GM18498 (cell line): ENCODE measurements at regions not wholly inside any gene's neighbourhood (a gene's known extent, or its start where the extent isn't known, plus 50 kb on each side); places are given as distances from the start of the nearest gene placed in this dataset.

Experiments
- ATAC-seq: cut with Tn5 transposase; IDR thresholded peaks from one replicate; pipeline ENCODE4 v1.9.1; 2021; ENCODE audit warnings: mild to moderate bottlenecking, moderate library complexity; ENCODE audit not compliant: unreplicated experiment

DNA sequence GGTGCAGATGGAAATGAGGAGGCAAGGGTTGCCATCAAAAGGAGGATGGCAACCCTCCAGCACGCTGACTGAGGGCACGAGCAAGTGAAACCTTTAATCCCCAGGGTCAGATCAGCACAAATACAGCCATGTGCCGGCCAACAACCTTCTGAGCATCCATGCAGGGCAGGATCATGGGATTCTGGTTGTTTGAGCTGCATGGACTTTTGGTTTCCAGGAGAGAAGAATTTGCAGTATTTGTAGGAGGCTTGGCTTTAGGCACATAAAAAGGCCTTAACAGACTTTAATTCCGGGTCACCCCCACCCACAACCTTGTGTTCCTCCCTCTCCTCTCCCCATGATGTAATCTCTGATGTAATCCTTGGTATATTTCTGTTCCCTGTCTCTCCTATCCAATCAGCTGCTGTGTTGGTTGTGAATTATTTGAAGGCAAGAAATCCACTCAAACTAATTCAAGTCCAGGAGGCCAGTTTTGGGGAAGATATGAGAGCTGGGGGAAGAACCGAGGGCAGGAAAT lies 254.3 kb downstream of the SHQ1 start:
- ATAC-seq = no peak

DNA sequence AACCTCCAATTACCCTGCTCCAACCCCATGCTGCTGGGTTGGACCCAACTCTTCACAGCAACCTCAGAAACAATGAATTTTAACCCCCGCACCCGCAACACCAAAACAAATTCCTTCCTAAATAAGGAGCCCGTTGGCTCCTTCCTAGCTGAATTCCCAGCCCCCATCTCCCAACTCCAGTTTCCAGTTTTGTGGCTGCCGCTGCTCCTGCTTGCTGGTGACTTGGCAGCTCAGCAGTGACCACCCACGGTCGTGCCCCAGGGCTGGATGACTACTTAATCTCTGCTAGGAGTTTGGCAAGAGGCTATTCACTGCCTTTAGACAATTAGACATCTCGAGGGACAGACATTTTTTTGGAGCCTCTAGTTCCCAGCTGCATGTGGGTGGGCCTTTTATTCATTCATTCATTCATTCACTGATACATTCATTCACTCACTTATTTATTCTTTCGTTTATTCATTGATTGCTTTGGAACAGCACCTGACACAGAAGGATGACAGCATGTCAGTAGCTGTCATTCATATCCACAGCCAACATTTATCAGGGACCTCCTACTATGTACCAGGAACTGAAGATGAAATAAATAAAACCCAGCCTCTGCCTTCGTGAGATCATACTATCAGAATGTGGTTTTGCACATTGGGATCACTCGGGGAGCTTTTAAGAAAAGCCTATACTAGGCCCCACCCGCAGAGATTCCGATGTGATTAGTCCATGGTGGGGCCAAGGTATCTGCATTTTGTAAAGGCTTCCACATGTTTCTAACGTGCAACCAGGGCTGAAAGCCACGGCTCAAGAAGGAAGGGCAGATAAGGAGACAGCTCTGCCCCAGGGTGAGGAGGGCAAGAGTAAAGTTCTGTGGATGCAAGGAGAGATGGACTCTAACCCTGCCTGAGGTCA lies 256.5 kb downstream of the SHQ1 start:
- no peak for ATAC-seq

DNA sequence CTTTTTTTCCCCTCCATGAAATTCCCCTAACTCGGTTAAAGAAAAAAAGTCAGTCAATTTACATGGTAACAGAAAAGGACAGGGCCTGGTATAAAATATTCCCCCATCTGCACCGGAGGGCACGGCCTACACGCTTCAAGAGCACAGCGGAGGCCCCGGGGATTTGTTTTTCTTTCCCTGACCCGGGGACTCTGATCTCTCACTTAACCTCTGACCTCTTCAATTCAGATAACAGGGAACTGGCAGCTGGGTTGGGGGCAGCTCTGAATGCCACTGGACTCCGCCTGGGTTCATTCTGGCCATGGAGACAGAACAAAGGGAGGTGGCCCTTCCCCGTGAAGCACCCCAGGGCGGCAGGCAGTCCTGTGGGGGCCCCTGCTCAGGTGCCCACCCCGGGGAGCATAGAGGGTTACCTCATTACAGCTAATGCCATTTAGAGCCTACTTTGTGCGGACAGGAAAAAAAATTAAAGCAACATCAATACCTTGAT lies 257.5 kb downstream of the SHQ1 start:
- no peak for ATAC-seq

DNA sequence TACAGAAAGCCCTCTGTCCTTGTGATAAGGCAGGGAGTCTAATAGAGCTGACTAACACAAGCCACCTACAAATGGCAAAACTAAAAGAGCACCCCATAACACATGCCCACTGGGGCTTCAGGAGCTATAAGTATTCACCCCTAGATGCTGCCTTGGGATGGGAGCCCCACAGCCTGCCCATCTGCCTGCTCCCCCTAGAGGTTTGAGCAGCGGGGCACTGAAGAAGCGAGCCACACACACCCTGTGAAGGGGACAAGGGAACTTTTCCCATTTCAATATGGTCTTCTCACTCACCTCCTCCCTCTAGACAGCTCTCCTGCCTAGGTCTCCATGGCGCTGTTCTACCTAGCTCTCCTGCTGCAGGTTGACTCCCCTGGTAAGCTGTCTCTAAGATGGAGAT lies 261.0 kb downstream of the SHQ1 start:
- ATAC-seq = no peak

DNA sequence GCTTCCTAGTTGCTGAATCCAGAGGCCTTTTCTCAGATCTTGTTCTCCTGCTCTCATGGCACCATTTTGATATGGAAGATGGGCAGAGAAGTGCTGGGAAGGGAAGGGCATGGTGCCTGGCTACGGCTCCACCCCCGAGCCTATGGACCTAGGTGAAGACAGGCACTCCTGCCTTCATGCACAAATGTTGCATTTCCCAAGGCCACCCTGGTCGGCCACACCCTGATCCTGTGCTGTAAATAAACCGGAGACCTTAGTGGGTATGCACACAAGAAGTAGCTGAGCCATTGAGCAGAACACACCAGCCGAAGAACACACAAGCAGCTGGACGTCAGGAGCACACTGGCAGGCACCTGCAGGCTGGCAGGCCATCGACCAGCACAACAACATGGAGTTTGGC lies 261.6 kb downstream of the SHQ1 start:
- no peak for ATAC-seq

DNA sequence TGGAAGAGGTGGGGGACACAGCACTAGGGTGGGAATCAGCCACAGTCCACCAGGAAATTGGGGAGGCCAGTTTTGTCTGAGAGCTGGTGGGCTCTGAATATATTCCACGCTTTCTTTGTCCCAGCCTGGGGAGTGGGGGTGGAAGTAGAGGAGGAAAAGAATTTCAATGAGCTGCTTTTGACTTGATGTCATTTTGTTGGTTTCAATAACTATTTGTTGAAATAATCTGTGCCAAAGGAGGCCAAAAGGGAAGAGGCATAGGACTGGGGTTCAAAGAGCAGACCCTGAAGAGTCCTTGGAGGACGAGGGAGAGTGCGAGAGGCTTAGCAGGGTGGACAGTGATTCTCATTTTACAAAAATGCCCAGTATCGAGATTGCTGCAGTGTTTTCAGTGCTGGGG lies 262.3 kb downstream of the SHQ1 start:
- ATAC-seq = no peak

DNA sequence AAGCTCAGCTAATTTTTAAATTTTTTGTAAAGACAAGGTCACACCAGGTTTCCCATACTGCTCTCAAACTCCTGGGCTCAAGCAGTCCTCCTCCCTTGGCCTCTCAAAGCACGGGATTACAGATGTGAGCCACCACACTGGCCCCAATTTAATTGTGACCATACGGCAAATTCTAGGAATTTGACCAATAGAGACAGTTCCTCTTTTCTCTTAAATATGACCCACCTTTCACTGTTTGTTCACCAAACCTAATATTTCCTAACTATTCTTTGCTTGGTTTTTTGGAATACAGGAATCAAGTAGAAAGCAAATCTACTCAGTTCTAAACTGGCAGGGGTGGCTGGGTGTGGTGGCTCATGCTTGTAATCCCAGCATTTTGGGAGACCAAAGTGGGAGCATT lies 264.0 kb downstream of the SHQ1 start:
- ATAC-seq = no peak

DNA sequence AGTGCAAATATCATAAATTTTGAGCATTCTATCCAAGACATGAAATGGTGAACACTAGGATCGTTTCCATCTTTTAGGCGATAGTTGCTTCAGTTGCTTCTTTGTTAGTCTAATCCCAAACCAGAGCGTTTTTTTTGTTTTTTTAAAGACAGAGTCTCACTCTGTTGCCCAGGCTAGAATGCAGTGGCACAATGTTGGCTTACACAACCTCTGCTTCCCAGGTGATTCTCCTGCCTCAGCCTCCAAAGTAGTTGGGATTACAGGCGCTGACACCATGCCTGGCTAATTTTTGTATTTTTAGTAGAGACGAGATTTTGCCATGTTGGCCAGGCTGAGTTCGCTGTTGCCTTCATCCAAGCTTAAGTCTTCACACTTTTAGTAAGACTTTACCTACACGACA lies 265.3 kb downstream of the SHQ1 start:
- ATAC-seq = no peak

DNA sequence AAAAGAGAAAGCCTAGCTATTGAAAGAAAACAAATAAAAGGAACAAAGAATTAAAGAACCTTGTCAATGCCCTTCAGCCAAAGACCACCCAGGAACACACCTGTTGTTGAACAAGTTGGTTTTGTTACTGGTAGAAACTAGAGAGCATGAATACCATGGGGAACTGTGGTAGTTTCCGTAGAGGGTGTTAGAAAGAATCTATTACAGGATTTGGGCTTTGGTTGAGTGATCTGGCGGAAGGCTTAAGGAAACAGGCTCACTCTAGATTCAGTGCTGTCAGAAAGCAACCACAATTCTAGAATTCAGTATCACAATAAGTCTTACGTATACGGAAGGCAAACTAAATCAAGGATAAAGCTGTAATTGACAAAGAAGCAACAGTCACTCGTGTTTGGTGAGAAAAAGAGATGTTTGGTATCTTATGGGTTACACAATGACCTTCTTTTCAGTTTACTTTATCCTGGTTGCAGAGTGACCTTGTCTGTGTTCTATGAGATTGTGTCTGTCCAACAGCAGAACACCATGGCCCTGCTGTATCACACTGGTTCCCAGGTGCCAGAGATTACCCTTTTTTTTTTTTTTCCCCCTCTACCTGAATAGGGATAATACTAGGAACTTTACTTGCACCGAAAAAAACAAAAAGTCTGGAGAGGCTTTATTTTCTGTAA lies 265.9 kb downstream of the SHQ1 start:
- peak; percentile 99 for ATAC-seq

DNA sequence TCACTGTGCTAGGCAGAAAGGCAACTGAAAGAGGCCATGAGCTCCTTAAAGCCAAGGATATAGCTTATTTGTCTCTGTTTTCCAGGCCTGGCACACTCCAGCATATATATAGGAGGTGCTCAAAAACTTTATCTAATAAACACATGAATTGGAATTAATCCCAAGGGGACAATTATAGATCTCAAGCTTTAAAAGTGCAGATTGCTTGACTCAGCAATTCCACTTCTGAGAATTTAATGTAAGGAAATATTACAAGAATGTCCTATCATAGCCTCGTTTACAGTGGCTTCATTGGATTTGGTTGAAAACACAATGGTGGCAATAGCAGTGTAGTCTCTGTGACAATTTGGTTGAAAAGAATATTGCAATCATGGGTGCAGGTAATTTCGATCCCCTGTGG lies 267.3 kb downstream of the SHQ1 start:
- no peak for ATAC-seq

DNA sequence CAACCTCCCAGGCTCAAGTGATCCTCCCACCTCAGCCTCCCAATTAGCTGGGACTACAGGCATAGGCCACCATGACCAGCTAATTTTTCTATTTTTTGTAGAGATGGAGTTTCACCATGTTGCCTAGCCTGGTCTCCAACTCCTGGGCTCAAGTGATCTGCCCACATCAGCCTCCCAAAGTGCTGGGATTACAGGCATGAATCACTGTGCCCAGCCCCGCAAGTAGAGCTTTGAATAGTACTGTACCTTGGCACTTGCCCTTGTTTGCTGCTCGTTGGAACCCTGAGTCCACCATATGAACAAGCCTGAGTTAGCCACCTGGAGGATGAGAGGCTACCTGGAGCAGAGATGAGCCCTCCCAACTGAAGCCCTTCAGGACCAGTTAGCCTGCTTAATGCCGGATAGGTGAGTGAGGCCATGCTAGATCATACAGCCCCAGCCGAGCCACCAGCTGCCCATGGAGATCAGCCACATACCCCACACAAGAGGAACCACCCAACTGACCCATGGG lies 267.9 kb downstream of the SHQ1 start:
- ATAC-seq = no peak

DNA sequence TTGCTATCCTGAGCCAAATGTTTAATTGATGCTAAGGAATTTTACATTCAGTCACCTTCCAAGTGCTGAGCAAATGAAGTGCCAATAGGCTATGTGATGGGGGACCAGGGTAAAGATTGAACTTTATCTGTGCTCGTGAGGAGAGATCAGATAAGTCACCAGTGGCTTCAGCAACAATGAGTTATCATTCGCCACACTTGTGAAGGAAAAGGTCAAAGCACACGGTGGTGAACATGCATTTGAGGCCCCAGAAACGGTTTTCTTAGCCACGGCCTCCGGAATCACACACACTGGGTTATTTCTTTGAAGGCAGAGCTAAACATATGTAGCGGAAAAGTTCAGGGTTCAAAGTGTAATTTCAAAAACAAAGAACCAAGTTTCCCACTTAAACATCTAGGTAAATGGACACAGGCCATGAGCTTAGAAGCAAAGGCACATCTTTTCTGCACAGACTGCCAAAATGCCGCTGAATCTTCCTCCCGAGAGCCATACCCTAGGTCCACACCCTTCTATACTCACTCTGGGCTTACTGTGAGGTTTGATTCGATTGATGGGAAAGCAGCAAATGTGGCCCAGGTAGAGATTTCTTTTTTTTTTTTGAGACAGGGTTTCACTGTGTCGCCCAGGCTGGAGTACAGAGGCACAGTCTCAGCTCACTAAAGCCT lies 268.5 kb downstream of the SHQ1 start:
- no peak for ATAC-seq

DNA sequence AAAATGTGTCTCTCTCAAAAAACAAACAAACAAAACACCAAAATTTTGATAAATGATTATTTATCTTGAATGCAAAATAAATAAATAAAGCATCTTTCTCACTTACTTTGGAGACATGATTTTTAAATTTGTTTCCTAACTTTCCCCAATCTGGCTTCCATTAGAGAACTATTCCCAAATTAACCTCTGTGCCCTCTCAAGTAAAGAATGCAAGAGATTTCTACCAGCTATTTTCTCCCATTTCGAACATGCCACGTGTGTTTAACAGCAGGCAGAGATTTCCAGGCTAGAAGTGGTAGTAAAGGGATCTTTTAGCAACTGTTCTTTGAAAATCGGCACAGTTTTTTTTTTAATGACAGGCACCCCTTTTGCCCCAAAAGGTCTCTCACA lies 269.1 kb downstream of the SHQ1 start:
- ATAC-seq = no peak

DNA sequence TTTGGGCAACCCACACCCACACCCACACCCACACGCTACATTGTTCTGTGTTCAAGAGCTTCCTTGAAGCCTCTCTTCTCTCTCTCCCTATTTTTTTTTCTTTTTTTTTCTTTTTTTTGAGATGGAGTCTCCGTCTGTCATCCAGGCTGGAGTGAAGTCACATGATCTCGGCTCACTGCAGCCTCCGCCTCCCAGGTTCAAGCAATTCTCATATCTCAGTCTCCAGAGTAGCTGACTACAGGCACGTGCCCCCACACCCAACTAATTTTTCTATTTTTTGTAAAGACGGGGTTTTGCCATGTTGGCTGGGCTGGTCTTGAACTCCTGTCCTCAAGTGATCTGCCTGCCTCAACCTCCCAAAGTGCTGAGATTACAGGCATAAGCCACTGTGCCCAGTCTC lies 271.1 kb downstream of the SHQ1 start:
- no peak for ATAC-seq

DNA sequence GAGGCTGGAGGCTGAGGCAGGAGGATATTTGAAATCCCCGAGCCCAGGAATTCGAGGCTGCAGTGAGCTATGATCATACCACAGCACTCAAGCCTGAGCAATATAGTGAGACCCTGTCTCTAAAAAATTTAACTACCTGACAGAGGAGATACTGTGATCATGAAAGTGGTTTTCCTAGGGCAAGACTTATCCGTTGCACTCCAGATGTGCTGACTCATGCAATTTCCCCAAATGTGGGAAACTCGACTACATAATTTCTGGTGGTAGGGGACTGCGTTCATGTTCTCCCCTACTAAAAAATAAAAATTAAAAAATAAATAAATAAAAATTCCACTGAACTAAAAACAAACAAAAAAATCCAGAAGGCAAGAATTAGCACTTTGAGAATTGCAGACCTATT lies 271.7 kb downstream of the SHQ1 start:
- no peak for ATAC-seq

DNA sequence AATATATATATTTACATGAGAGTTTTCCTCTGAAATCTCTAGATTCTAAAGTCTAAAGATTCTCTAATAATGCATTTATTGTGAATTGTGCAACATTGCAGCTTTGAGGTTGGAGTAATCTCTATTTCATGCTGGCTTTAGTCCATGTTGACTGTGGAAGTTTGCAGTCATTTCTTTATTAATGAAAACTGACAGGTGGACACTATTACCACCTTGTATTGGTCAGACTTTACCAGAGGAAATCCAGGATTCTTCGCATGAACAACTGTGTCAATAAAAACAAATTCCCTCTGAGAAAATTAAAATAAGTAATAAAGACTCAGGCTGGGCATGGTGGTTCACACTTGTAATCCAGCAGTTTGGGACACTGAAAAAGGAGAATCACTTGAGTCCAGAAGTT lies 274.1 kb downstream of the SHQ1 start:
- no peak for ATAC-seq

DNA sequence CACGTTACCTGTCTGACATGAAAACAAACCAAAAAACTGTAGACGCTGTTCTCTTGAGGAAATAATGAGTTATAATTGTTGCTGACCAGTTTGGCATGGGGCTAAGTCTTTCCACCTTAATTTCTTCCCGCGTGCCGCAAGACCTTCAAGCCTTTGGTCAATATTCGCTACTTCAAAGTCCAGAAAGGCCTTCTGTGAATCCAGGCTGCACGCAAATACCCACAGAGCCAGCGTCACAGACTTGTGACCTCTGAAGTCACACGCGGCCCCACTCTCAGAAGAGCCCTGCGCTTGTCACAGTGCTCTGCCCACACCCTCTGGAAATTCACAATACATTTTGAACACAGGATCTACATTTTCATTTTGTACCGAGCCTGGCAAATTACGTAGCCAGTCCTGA lies 275.2 kb downstream of the SHQ1 start:
- no peak for ATAC-seq

DNA sequence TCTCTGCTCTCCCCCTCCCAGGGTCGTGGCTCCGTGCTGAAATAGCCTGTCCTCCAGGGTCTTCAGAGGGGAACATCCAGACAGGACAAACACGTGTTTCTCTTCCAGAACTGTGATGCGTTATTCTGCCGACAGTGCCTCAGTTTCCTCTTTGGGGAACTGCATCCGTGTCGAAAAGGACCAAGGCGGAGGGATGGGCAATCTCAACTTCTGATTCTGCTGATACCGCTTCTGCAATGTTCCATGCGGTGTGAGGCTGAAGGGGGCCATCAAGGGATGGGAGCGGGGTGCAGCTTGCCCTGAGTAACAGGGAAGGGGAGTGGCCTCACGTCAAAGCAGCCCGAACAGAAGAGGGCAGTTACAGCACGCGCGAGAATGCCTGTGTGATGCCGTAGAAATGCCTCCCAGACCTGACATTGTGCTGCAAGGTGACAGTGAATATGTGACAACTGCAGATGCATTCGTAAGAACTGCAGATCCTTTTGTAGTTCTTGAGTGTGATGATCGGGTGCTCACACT lies 275.7 kb downstream of the SHQ1 start:
- no peak for ATAC-seq

DNA sequence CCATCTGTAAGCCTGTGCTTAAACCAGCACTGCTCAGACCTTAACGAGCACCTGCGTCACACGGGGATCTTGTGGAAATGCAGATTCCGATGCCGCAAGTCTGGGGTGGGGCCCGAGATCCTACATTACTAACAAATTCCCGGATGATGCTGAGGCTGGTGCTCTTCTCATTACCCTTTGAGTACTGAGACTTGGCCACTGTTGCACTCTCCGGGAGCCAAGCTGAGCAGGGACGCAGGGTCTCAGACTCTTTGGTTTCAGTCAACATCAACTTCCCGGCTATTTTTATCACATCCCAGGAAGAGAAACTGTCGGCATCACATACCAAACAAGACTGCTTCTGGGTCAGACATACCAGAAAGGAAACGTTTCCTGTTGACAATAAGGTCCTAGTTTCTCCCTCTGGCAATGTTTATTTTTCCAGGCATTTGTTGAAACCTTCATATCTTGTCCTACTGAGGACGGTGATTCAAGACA lies 276.6 kb downstream of the SHQ1 start:
- ATAC-seq = no peak

DNA sequence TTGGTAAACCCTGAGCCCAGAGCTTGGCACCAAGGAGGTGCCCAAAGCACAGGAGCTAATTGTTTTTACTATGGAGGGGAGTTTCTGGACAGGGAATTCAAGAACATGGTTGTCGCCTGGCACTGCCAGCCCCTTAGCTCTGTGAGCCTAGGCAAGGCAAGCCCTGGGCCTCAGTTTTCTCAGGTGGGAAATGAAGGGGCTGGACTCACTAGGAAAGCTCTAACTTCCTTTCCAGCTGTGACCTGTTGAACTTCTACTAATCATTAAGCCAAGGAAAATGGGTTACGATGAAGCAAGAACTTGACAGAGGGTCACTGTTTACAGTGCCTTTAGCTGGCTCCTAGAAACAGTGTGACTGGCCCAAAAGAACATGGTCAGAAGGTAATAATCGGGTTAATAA lies 277.2 kb downstream of the SHQ1 start:
- ATAC-seq = no peak
